SK-N-SH treated with all-trans-retinoic acid at 6 μM for 48 hours (cell line): ENCODE measurements at regions not wholly inside any gene's neighbourhood (a gene's known extent, or its start where the extent isn't known, plus 50 kb on each side); places are given as distances from the start of the nearest gene placed in this dataset.
A peak's percentile ranks its signal among the peaks of the same experiment; 100 is the strongest.

ENCODE experiments used
- ATAC-seq: fragments of 200-7000 bp; cut with Tn5 transposase; 3 replicates; pipeline ENCODE4 v1.9.1; 2020; ENCODE audit warnings: mild to moderate bottlenecking, moderate library complexity
- ARNTL ChIP-seq: fragments of 450-650 bp; formaldehyde crosslinking; IDR thresholded peaks from 2 replicates; pipeline ENCODE4 v1.5.0; 2020; ENCODE audit warnings: low read depth, mild to moderate bottlenecking, moderate library complexity, borderline replicate concordance
- BACH2 ChIP-seq: fragments of 250-450 bp; sonication (Bioruptor Pico); IDR thresholded peaks from 2 replicates; pipeline ENCODE4 v1.9.0; 2021; ENCODE audit warnings: mild to moderate bottlenecking, borderline replicate concordance
- CREB5 ChIP-seq: fragments of 250-450 bp; sonication (Bioruptor Pico); IDR thresholded peaks from 2 replicates; pipeline ENCODE4 v1.5.1; 2020; ENCODE audit warnings: low read depth, mild to moderate bottlenecking, moderate library complexity
- CSDC2 ChIP-seq: fragments of 250-450 bp; sonication (Bioruptor Pico); IDR thresholded peaks from 2 replicates; pipeline ENCODE4 v1.5.0; 2020; ENCODE audit warnings: mild to moderate bottlenecking, moderate library complexity
- CSRNP3 ChIP-seq: fragments of 250-450 bp; sonication (Bioruptor Pico); IDR thresholded peaks from 2 replicates; pipeline ENCODE4 v1.5.1; 2021; ENCODE audit warnings: mild to moderate bottlenecking, moderate library complexity
- ESRRG ChIP-seq: fragments of 250-450 bp; sonication (Bioruptor Pico); IDR thresholded peaks from 2 replicates; pipeline ENCODE4 v1.6.1; 2021; ENCODE audit warnings: mild to moderate bottlenecking
- GLIS3 ChIP-seq: fragments of 250-450 bp; sonication (Bioruptor Pico); IDR thresholded peaks from 2 replicates; pipeline ENCODE4 v1.5.0; 2020; ENCODE audit warnings: mild to moderate bottlenecking, moderate library complexity
- ISL1 ChIP-seq: fragments of 250-450 bp; sonication (Bioruptor Pico); IDR thresholded peaks from 2 replicates; pipeline ENCODE4 v2.1.2; 2022; ENCODE audit warnings: mild to moderate bottlenecking, moderate library complexity
- OSR1 ChIP-seq: fragments of 250-450 bp; sonication (Bioruptor Pico); IDR thresholded peaks from 2 replicates; pipeline ENCODE4 v1.8.0; 2022; ENCODE audit warnings: moderate library complexity, mild to moderate bottlenecking, inconsistent platforms
- PATZ1 ChIP-seq: fragments of 250-450 bp; sonication (Bioruptor Pico); IDR thresholded peaks from 2 replicates; pipeline ENCODE4 v1.8.0; 2020; ENCODE audit warnings: mild to moderate bottlenecking, moderate library complexity, borderline replicate concordance
- RARB ChIP-seq: fragments of 250-450 bp; sonication (Bioruptor Pico); IDR thresholded peaks from 2 replicates; pipeline ENCODE4 v1.8.0; 2021; ENCODE audit warnings: mild to moderate bottlenecking, moderate library complexity
- SNAI2 ChIP-seq: fragments of 250-450 bp; sonication (Bioruptor Pico); IDR thresholded peaks from 2 replicates; pipeline ENCODE4 v1.5.0; 2020; ENCODE audit warnings: mild to moderate bottlenecking, moderate library complexity
- TOX ChIP-seq: fragments of 250-450 bp; sonication (Bioruptor Pico); IDR thresholded peaks from 2 replicates; pipeline ENCODE4 v1.8.0; 2021; ENCODE audit warnings: mild to moderate bottlenecking, moderate library complexity, borderline replicate concordance
- TSHZ2 ChIP-seq: fragments of 250-450 bp; sonication (Bioruptor Pico); IDR thresholded peaks from 2 replicates; pipeline ENCODE4 v1.5.0; 2020; ENCODE audit warnings: mild to moderate bottlenecking, moderate library complexity
- ZC3H10 ChIP-seq: fragments of 250-450 bp; sonication (Bioruptor Pico); IDR thresholded peaks from 2 replicates; pipeline ENCODE4 v1.5.1; 2021; ENCODE audit warnings: mild to moderate bottlenecking, moderate library complexity
- ZFP3 ChIP-seq: fragments of 250-450 bp; sonication (Bioruptor Pico); IDR thresholded peaks from 2 replicates; pipeline ENCODE4 v1.5.0; 2020; ENCODE audit warnings: mild to moderate bottlenecking, moderate library complexity
- ZFP30 ChIP-seq: fragments of 450-650 bp; formaldehyde crosslinking; IDR thresholded peaks from 2 replicates; pipeline ENCODE4 v1.5.0; 2022; ENCODE audit warnings: mild to moderate bottlenecking, moderate library complexity
- ZNF565 ChIP-seq: fragments of 450-650 bp; formaldehyde crosslinking; conservative IDR thresholded peaks from 2 replicates; pipeline ENCODE4 v1.5.0; 2020; ENCODE audit warnings: low read depth, mild to moderate bottlenecking, moderate library complexity
- ZNF70 ChIP-seq: fragments of 450-650 bp; formaldehyde crosslinking; IDR thresholded peaks from 2 replicates; pipeline ENCODE4 v1.5.0; 2020; ENCODE audit warnings: mild to moderate bottlenecking, moderate library complexity
- ZNF8 ChIP-seq: fragments of 450-650 bp; formaldehyde crosslinking; IDR thresholded peaks from 2 replicates; pipeline ENCODE4 v1.5.0; 2020; ENCODE audit warnings: mild to moderate bottlenecking, moderate library complexity

GRCh38 chr11:27244900-27245299 lies 118.1 kb downstream of the CCDC34 start (continued):
- no peak for TF ChIP-seq CREB5 (CRISPR knock-in tag)
- no peak for TF ChIP-seq GLIS3
- no peak for TF ChIP-seq ZFP3
- TF ChIP-seq OSR1: no peak
- no peak for TF ChIP-seq SNAI2
- no peak for TF ChIP-seq ISL1
- no peak for TF ChIP-seq ZNF565 (CRISPR knock-in tag)
- no peak for TF ChIP-seq CSDC2 (CRISPR knock-in tag)
- TF ChIP-seq ESRRG: no peak
- TF ChIP-seq PATZ1: no peak

- ATAC-seq: peak; percentile 69
- TF ChIP-seq ZNF70 (CRISPR knock-in tag): no peak
- TF ChIP-seq ZFP30: no peak
- no peak for TF ChIP-seq TSHZ2 (CRISPR knock-in tag)
- no peak for TF ChIP-seq TOX
- TF ChIP-seq SNAI2: no peak
- no peak for TF ChIP-seq ZC3H10 (CRISPR knock-in tag)
- TF ChIP-seq ARNTL (CRISPR knock-in tag): no peak
- no peak for TF ChIP-seq ISL1
- TF ChIP-seq OSR1: no peak
- TF ChIP-seq CSRNP3 (CRISPR knock-in tag): no peak
- TF ChIP-seq GLIS3: no peak
- no peak for TF ChIP-seq ZNF8 (CRISPR knock-in tag)
- TF ChIP-seq ESRRG: no peak
- TF ChIP-seq RARB: no peak
- TF ChIP-seq ZFP3: no peak
- TF ChIP-seq BACH2 (CRISPR knock-in tag): no peak
- no peak for TF ChIP-seq PATZ1
Measured at GRCh38 chr11:27242591-27242990, 120.4 kb downstream of the CCDC34 start.

- TF ChIP-seq ZC3H10 (CRISPR knock-in tag): no peak
- no peak for TF ChIP-seq GLIS3
- TF ChIP-seq ESRRG: no peak
- TF ChIP-seq TOX: no peak
- TF ChIP-seq ZNF70 (CRISPR knock-in tag): no peak
Measured at GRCh38 chr11:27241311-27242122, 121.5 kb downstream of the CCDC34 start.

More at GRCh38 chr11:27241311-27242122, 121.5 kb downstream of the CCDC34 start:
- ATAC-seq: peak; percentile 64
